Stimulated activated CD8-positive, alpha-beta memory T cell treated with anti-CD3 and anti-CD28 coated beads, Interleukin-2, amount 100 ng/mL, for 48 hours (primary cell): ENCODE measurements at regions not wholly inside any gene's neighbourhood (a gene's known extent, or its start where the extent isn't known, plus 50 kb on each side); places are given as distances from the start of the nearest gene placed in this dataset.

Source experiments
- DNase-seq, 2 donors: peaks; one replicate each; pipeline ENCODE4 v3.0.0-alpha.2; 2020; ENCODE audit warnings: low read depth in 2 of 2

- DNase-seq = no peak
These were observed 219.7 kb upstream of the RUNX1 start for GRCh38 chr21:35268817-35269216.

- no peak for DNase-seq
These were observed 219.2 kb upstream of the RUNX1 start for GRCh38 chr21:35268261-35268660.

GRCh38 chr21:35266546-35266945, 217.4 kb upstream of the RUNX1 start:
- DNase-seq = no peak

GRCh38 chr21:35265170-35265877, 216.2 kb upstream of the RUNX1 start:
- DNase-seq = no peak

- no peak for DNase-seq
These were observed 210.4 kb upstream of the RUNX1 start for GRCh38 chr21:35259457-35259856.

- no peak for DNase-seq
These were observed 209.4 kb upstream of the RUNX1 start for GRCh38 chr21:35258521-35258920.

GRCh38 chr21:35257413-35257812, 208.3 kb upstream of the RUNX1 start:
- DNase-seq = no peak

- DNase-seq = no peak
These were observed 207.4 kb upstream of the RUNX1 start for GRCh38 chr21:35256468-35256988.

GRCh38 chr21:35254765-35255138, 205.7 kb upstream of the RUNX1 start:
- DNase-seq = no peak

GRCh38 chr21:35254006-35254764, 205.1 kb upstream of the RUNX1 start:
- no peak for DNase-seq

GRCh38 chr21:35252831-35253230, 203.7 kb upstream of the RUNX1 start:
- DNase-seq = no peak

- no peak for DNase-seq
These were observed 200.5 kb upstream of the RUNX1 start for GRCh38 chr21:35249636-35250035.

GRCh38 chr21:35245879-35246278, 196.8 kb upstream of the RUNX1 start:
- no peak for DNase-seq

GRCh38 chr21:35244514-35244913, 195.4 kb upstream of the RUNX1 start:
- DNase-seq = no peak

GRCh38 chr21:35243171-35243570, 194.1 kb upstream of the RUNX1 start:
- DNase-seq = no peak

GRCh38 chr21:35239811-35240219, 190.7 kb upstream of the RUNX1 start:
- no peak for DNase-seq

GRCh38 chr21:35238119-35238518, 189.0 kb upstream of the RUNX1 start:
- DNase-seq = no peak

- DNase-seq = no peak
These were observed 188.2 kb upstream of the RUNX1 start for GRCh38 chr21:35237287-35237686.

- DNase-seq = no peak
These were observed 187.0 kb upstream of the RUNX1 start for GRCh38 chr21:35236090-35236489.

- no peak for DNase-seq
These were observed 185.6 kb upstream of the RUNX1 start for GRCh38 chr21:35234725-35235124.

GRCh38 chr21:35233756-35234155, 184.7 kb upstream of the RUNX1 start:
- DNase-seq = no peak

- no peak for DNase-seq
These were observed 183.6 kb upstream of the RUNX1 start for GRCh38 chr21:35232545-35233176.

GRCh38 chr21:35231090-35231489, 182.0 kb upstream of the RUNX1 start:
- no peak for DNase-seq
